ENCODE measurements at regions not wholly inside any gene's neighbourhood (a gene's known extent, or its start where the extent isn't known, plus 50 kb on each side); places are given as distances from the start of the nearest gene placed in this dataset.

GRCh38 chr5:35360671-35361070 is 130.4 kb upstream of the PRLR start:
- DNase-seq (ENCODE audit: low spot score): no peak
- ATAC-seq (ENCODE audit: low FRiP score): no peak
- TF ChIP-seq CTCF (IDR thresholded peaks at IDR 0.05): no peak

GRCh38 chr5:35359859-35360258 is 129.6 kb upstream of the PRLR start:
- ATAC-seq (ENCODE audit: low FRiP score) (no peak), DNase-seq (ENCODE audit: low spot score) (no peak)
- TF ChIP-seq CTCF (IDR thresholded peaks at IDR 0.05): no peak

GRCh38 chr5:35357973-35358372 is 127.7 kb upstream of the PRLR start:
- ATAC-seq (ENCODE audit: low FRiP score) (no peak), DNase-seq (ENCODE audit: low spot score) (no peak)
- TF ChIP-seq CTCF (IDR thresholded peaks at IDR 0.05): no peak

- DNase-seq (ENCODE audit: low spot score) (no peak), ATAC-seq (ENCODE audit: low FRiP score) (no peak)
- TF ChIP-seq CTCF (IDR thresholded peaks at IDR 0.05): no peak
These were observed 126.4 kb upstream of the PRLR start for GRCh38 chr5:35356725-35357124.

GRCh38 chr5:35354751-35355150 is 124.5 kb upstream of the PRLR start:
- no peak for TF ChIP-seq CTCF (IDR thresholded peaks at IDR 0.05)
- DNase-seq (ENCODE audit: low spot score): no peak
- ATAC-seq (ENCODE audit: low FRiP score): no peak

- ATAC-seq (ENCODE audit: low FRiP score): no peak
- no peak for DNase-seq (ENCODE audit: low spot score)
- TF ChIP-seq CTCF (IDR thresholded peaks at IDR 0.05): no peak
These were observed 114.9 kb upstream of the PRLR start for GRCh38 chr5:35345222-35345621.

- no peak for DNase-seq (ENCODE audit: low spot score)
- no peak for ATAC-seq (ENCODE audit: low FRiP score)
- no peak for TF ChIP-seq CTCF (IDR thresholded peaks at IDR 0.05)
These were observed 112.4 kb upstream of the PRLR start for GRCh38 chr5:35342664-35343063.

Measured in omental fat pad (tissue), 3 donors.